Endodermal cell (in vitro differentiated cells): ENCODE measurements at regions not wholly inside any gene's neighbourhood (a gene's known extent, or its start where the extent isn't known, plus 50 kb on each side); places are given as distances from the start of the nearest gene placed in this dataset.

ENCODE experiments used
- DNase-seq: peaks from one replicate; pipeline ENCODE4 v3.0.0-alpha.2; 2017
- H3K27ac ChIP-seq: 2 replicates; pipeline ENCODE4 v1.5.1; 2013; ENCODE audit warnings: mild to moderate bottlenecking, low read depth, low read length, moderate library complexity
- H3K27me3 ChIP-seq: 2 replicates; pipeline ENCODE4 v1.6.1; 2013; ENCODE audit warnings: mild to moderate bottlenecking, low read length, moderate library complexity; ENCODE audit not compliant: insufficient read depth, control insufficient read depth, poor library complexity, severe bottlenecking
- H3K36me3 ChIP-seq: 2 replicates; pipeline ENCODE4 v1.7.0; 2013; ENCODE audit warnings: mild to moderate bottlenecking, low read length, moderate library complexity; ENCODE audit not compliant: control insufficient read depth, insufficient read depth
- H3K4me1 ChIP-seq: one replicate; pipeline ENCODE4 v1.7.0; 2013; ENCODE audit warnings: low read length; ENCODE audit not compliant: control insufficient read depth, insufficient read depth
- H3K4me3 ChIP-seq: 2 replicates; pipeline ENCODE4 v1.5.1; 2013; ENCODE audit warnings: mild to moderate bottlenecking, low read length, moderate library complexity
- H3K9ac ChIP-seq: 2 replicates; pipeline ENCODE4 v1.6.1; 2013; ENCODE audit warnings: mild to moderate bottlenecking, low read length, moderate library complexity; ENCODE audit not compliant: poor library complexity, severe bottlenecking; ENCODE audit errors: extremely low read depth
- H3K9me3 ChIP-seq: 2 replicates; pipeline ENCODE4 v1.6.1; 2013; ENCODE audit warnings: mild to moderate bottlenecking, low read length, moderate library complexity; ENCODE audit not compliant: control insufficient read depth
- H3K27ac Mint-ChIP-seq: 2 replicates; pipeline ENCODE4 v1.8.0; 2020; ENCODE audit warnings: mixed read lengths
- H3K27me3 Mint-ChIP-seq: 2 replicates; pipeline ENCODE4 v1.8.0; 2021; ENCODE audit warnings: mild to moderate bottlenecking, mixed read lengths; ENCODE audit not compliant: insufficient read depth
- H3K36me3 Mint-ChIP-seq: 2 replicates; pipeline ENCODE4 v1.8.0; 2020; ENCODE audit warnings: low read depth, mixed read lengths
- H3K4me1 Mint-ChIP-seq: 2 replicates; pipeline ENCODE4 v1.8.0; 2020; ENCODE audit warnings: mixed read lengths
- H3K4me3 Mint-ChIP-seq: 2 replicates; pipeline ENCODE4 v1.8.0; 2020; ENCODE audit warnings: mild to moderate bottlenecking, moderate library complexity, mixed read lengths
- H3K9me3 Mint-ChIP-seq: 2 replicates; pipeline ENCODE4 v1.8.0; 2020; ENCODE audit warnings: mild to moderate bottlenecking, mixed read lengths
- WGBS, 2 experiments: methylation state at CpG; one replicate each; pipeline versions ENCODE4 v1.1.5 to v1.1.7; 2013; ENCODE audit warnings: missing lambda C conversion rate in 2 of 2, mixed read lengths in 1 of 2; ENCODE audit not compliant: insufficient coverage in 1 of 2, insufficient read length in 1 of 2; 5-methylcytosine and 5-hydroxymethylcytosine counted together
- TF ChIP-seq, protein P1 (sequence below): fragments of 200-600 bp; sonication (generic); conservative IDR thresholded peaks from 2 replicates; pipeline ENCODE4 v1.5.0; 2021; ENCODE audit warnings: antibody characterized with exemption, mild to moderate bottlenecking

DNA sequence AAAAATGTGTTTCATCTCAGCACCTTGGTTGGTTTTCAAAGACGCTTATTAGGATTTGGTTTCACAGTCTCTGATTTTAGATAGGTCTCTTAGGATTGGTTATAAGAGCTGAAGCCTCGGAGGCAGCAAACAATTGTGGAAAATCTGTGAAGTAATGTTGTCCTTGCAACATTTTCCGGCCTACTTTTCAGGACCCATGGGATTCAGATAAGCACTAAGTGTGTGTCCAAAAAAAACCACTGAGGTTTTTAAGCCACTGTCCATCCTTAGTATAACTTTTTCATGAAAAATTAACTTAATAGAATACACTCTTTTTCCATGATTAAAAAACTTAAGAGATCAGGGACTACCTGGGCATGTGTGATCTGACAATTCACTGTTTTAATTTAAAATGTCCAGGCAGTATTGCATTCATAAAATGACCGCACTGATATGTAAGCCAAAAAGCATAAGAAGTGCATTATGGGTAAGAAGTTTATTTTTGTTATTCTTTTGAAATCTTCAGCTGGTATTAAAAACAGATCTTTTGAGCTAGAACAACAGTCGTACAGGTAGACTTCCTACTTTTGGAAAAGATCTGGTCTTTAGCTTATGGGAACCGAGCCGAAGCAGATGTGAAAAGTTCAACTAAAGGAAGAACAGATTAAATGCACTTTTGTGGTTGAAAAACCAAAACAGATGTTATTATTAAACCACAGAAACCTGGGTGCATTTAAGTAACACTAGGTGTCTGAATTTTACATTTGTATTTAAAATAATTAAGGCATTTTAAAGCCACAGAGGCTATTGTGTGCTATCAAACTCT, 479.4 kb upstream of the ZEB2 start:
- H3K9me3 ChIP-seq = no peaks in the 10 kb centered on the region
- H3K9me3 Mint-ChIP-seq = no peaks in the 10 kb centered on the region
- no peaks in the 10 kb centered on the region for H3K27me3 Mint-ChIP-seq
- H3K4me1 ChIP-seq = no peaks in the 10 kb centered on the region
- 93 to 96% methylated on average over 5 to 7 of the region's 7 CpGs for WGBS, 2 experiments
- TF ChIP-seq, protein P1, sequence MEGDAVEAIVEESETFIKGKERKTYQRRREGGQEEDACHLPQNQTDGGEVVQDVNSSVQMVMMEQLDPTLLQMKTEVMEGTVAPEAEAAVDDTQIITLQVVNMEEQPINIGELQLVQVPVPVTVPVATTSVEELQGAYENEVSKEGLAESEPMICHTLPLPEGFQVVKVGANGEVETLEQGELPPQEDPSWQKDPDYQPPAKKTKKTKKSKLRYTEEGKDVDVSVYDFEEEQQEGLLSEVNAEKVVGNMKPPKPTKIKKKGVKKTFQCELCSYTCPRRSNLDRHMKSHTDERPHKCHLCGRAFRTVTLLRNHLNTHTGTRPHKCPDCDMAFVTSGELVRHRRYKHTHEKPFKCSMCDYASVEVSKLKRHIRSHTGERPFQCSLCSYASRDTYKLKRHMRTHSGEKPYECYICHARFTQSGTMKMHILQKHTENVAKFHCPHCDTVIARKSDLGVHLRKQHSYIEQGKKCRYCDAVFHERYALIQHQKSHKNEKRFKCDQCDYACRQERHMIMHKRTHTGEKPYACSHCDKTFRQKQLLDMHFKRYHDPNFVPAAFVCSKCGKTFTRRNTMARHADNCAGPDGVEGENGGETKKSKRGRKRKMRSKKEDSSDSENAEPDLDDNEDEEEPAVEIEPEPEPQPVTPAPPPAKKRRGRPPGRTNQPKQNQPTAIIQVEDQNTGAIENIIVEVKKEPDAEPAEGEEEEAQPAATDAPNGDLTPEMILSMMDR = no peak
- no peak overlapping the region for H3K27ac Mint-ChIP-seq
- no peaks in the 10 kb centered on the region for H3K36me3 ChIP-seq
- no peak overlapping the region for H3K4me3 Mint-ChIP-seq
- no peak for DNase-seq
- H3K4me3 ChIP-seq = no peak overlapping the region
- H3K4me1 Mint-ChIP-seq = no peaks in the 10 kb centered on the region
- H3K27me3 ChIP-seq = no peaks in the 10 kb centered on the region
- H3K27ac ChIP-seq = no peak overlapping the region
- no peaks in the 10 kb centered on the region for H3K36me3 Mint-ChIP-seq
- no peak overlapping the region for H3K9ac ChIP-seq

DNA sequence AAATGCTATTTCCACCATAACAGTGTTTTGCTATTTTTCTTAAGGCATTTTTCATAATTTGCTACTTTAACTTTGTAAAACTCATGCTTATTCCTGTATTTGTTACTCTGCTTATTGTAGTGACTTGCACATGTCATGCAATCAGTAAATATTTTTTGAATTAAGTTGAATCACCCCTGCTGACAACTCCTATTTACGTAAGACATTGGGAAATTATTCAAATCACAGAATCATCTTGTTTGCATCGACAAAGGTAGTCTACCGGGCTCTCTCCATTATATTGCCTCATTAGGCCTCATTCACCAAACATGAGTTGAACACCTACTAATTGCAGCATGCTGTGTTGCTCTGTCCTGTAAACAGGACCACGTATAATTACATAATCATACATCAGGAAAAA, 478.5 kb upstream of the ZEB2 start:
- no peaks in the 10 kb centered on the region for H3K4me1 Mint-ChIP-seq

DNA sequence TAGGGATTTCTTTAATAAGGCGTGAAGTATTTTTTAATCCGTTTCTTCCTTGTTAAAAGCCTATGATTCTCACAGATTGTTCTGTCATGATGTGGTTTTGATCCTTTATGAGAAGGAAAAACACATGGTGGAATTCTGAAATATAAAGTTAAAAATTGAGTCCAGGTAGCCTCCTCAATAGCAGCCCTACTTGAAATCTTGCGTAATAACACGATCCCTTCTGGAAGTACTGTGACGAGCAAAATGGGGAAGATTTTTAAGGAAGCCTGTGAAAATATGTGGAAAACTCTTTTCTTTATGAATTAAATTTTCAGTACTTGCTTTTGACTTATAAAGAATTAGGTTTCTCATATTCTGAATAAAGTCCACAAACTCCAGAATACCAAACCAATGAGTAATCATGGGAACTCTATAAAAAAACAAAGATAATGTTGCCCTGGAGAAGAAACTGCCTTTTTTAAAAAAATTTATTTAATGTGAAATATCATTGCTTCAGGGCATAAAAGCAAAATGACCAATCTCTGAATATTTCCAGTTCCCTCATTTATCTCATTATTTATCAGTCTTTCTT, 476.4 kb upstream of the ZEB2 start:
- Mint-ChIP-seq H3K4me1 (no peaks in the 10 kb centered on the region), H3K27ac (no peak overlapping the region), H3K9me3 (peaks cover 4% of the 10 kb centered on the region), H3K4me3 (no peak overlapping the region), H3K36me3 (no peaks in the 10 kb centered on the region), H3K27me3 (no peaks in the 10 kb centered on the region)
- Histone ChIP-seq H3K36me3 (no peaks in the 10 kb centered on the region), H3K9ac (no peak overlapping the region), H3K4me3 (no peak overlapping the region), H3K27ac (no peak overlapping the region), H3K27me3 (no peaks in the 10 kb centered on the region), H3K4me1 (no peaks in the 10 kb centered on the region), H3K9me3 (peaks cover 5% of the 10 kb centered on the region)
- DNase-seq = no peak
- 76 to 84% methylated on average over 3 to 5 of the region's 5 CpGs for WGBS, 2 experiments
- TF ChIP-seq, protein P1 = no peak

More for the DNA sequence above, 478.5 kb upstream of the ZEB2 start:
- H3K27ac ChIP-seq = no peak overlapping the region
- H3K36me3 Mint-ChIP-seq = no peaks in the 10 kb centered on the region
- no peak overlapping the region for H3K4me3 Mint-ChIP-seq
- H3K27me3 Mint-ChIP-seq = no peaks in the 10 kb centered on the region
- H3K27me3 ChIP-seq = no peaks in the 10 kb centered on the region
- H3K4me1 ChIP-seq = no peaks in the 10 kb centered on the region
- H3K9me3 Mint-ChIP-seq = no peaks in the 10 kb centered on the region
- DNase-seq = no peak
- no peaks in the 10 kb centered on the region for H3K36me3 ChIP-seq
- no peak overlapping the region for H3K9ac ChIP-seq
- H3K9me3 ChIP-seq = no peaks in the 10 kb centered on the region
- TF ChIP-seq, protein P1 = no peak
- no peak overlapping the region for H3K27ac Mint-ChIP-seq
- H3K4me3 ChIP-seq = no peak overlapping the region
- 95 to 100% methylated on average over 3 of the region's 4 CpGs for WGBS, 2 experiments
